Breast epithelium (tissue), 3 donors: ENCODE measurements at regions not wholly inside any gene's neighbourhood (a gene's known extent, or its start where the extent isn't known, plus 50 kb on each side); places are given as distances from the start of the nearest gene placed in this dataset.

Source experiments
- POLR2A ChIP-seq: fragments of 450-650 bp; IDR thresholded peaks from one replicate; pipeline ENCODE4 v1.6.1; 2016; ENCODE audit warnings: antibody characterized with exemption, mild to moderate bottlenecking, moderate library complexity
- POLR2AphosphoS5 ChIP-seq, 3 donors: sonication (generic); formaldehyde crosslinking; IDR thresholded peaks; one replicate each; pipeline ENCODE4 v1.6.1; 2017; ENCODE audit warnings: antibody characterized with exemption in 3 of 3
- TF ChIP-seq, protein P1 (sequence below), 3 donors: fragments of 450-650 bp; IDR thresholded peaks; one replicate each; pipeline ENCODE4 v1.5.1; 2016 to 2017; ENCODE audit warnings: antibody characterized with exemption in 3 of 3, mild to moderate bottlenecking in 3 of 3, moderate library complexity in 3 of 3

DNA sequence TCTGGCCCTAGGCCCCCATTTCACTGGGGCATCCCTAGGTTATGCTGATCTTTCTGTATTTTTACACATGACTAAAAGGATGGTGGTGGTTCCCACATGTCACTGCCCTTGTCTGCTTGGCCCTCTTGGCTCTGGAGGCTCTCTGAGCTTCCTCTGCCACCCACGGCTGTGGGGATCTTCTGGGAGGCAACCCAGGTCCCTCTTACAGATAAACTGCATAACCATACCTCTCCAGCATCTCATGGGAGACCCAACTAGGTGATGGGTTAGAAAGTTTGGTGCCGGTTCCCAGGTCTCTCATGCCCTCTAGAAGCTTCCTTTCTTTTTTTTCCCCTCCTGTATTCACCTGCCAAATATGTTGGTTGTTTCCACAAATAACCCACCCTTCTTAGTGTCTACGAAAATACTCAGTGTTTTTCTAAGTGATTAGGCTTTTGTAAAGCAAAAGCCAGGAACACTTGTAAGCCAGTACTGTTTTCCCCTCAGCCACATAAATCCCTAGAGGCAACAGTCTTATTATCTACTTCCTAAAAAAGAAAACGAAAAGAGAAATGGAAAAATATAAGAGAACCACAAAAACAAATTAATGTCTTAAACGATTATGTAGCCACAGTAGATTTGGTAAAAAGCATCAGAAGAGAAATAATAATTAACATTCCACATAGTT lies 71.7 kb upstream of the SMLR1 start:
- TF ChIP-seq POLR2A (no peak), POLR2AphosphoS5 (IDR thresholded peaks at IDR 0.05) (no peak)
- TF ChIP-seq, protein P1, sequence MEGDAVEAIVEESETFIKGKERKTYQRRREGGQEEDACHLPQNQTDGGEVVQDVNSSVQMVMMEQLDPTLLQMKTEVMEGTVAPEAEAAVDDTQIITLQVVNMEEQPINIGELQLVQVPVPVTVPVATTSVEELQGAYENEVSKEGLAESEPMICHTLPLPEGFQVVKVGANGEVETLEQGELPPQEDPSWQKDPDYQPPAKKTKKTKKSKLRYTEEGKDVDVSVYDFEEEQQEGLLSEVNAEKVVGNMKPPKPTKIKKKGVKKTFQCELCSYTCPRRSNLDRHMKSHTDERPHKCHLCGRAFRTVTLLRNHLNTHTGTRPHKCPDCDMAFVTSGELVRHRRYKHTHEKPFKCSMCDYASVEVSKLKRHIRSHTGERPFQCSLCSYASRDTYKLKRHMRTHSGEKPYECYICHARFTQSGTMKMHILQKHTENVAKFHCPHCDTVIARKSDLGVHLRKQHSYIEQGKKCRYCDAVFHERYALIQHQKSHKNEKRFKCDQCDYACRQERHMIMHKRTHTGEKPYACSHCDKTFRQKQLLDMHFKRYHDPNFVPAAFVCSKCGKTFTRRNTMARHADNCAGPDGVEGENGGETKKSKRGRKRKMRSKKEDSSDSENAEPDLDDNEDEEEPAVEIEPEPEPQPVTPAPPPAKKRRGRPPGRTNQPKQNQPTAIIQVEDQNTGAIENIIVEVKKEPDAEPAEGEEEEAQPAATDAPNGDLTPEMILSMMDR (IDR thresholded peaks at IDR 0.05): no peak
